GM21528 (cell line): ENCODE measurements at regions not wholly inside any gene's neighbourhood (a gene's known extent, or its start where the extent isn't known, plus 50 kb on each side); places are given as distances from the start of the nearest gene placed in this dataset.
A peak's percentile ranks its signal among the peaks of the same experiment; 100 is the strongest.
"Not testable (repeated sequence)": the region's sequence is repeated elsewhere in the genome, so short reads cannot be mapped to it uniquely, and the experiment has no call there.

Experiments used
- ATAC-seq: cut with Tn5 transposase; IDR thresholded peaks from one replicate; pipeline ENCODE4 v1.9.1; 2021; ENCODE audit warnings: mild to moderate bottlenecking, moderate library complexity; ENCODE audit not compliant: unreplicated experiment, low FRiP score

- no peak for ATAC-seq
Measured at GRCh38 chr2:128663371-128664050, 344.8 kb upstream of the HS6ST1 start.

DNA sequence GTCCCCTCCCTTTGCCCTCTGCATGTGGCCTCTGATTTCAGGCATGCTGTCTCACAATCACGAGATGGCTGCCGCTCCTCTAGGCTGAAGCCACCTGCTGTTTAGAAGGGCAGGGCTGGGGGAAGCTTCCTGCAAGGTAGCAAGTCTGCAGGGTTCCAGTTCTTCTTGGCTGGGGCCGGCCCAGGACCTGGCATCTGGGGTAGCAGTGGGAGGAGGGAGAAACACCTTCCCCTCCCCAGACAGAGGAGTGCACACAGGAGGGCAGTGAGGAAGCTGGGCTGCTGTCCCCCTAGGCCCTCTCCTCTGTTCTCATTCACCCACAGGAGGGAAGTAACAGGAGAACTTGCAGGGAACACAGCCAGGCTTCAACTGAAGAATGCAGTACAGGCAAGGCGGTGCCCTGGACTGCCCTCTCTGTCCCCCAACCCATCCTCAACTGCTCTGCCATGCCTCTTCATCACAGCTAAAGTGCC is 345.9 kb upstream of the HS6ST1 start:
- no peak for ATAC-seq

GRCh38 chr2:128665113-128665512 is 346.4 kb upstream of the HS6ST1 start:
- no peak for ATAC-seq

DNA sequence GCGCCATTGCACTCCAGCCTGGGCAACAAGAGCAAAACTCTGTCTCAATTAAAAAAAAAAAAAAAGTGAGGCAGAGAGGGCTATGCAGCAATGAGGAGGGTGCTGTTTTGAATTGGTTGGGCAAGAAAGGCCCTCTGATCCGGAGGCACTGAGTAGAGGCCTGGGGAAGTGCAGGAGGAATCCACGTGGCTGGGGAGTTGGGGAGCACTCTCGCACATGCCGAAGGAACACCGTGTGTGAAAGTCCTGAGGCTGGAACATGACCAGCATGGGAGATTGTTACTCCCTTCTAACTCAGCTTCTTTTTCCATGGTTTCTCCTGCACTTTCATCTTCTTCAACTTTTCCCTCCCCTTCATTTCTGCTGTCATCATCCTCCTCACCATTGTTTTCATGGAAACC is 347.9 kb upstream of the HS6ST1 start:
- no peak for ATAC-seq

- no peak for ATAC-seq
Measured at GRCh38 chr2:128667391-128667790, 348.7 kb upstream of the HS6ST1 start.

DNA sequence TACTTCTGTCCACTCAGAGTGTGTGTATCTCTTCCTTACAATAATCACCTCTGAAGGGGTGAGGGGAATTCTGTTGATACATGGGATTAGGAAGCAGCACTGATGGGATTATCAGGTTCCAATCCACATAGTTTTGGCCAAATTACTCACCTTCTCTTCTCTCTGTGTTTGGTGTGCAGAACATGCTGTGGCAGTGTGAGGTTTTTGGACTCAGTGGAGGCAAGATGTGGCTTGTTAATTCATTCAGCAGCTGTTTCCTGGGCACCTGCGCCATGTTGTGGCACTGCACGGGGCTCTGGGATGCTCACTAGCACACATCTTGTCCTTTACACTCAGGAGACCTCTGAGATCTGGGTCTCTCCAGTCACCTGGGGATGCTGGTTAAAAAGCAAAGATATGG is 350.3 kb upstream of the HS6ST1 start:
- ATAC-seq = no peak

DNA sequence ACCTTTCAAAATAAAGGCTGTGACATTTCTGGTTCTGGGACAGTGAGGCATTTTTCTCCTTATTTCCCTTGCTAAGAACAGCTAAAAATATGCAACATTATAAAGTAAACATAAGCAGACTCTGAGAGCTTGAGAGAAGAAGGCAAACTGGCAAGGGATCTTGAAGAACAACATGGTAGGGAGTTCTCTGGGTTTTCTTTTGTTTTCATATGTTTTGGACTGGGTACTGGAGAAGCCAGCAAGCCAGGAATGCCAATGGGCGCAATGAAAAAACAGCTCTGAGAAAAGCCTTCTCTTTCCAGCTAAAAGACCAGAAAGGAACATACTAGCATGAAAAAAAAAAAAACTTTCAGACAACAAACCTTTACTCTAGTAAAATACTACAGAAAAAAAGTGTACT is 351.4 kb upstream of the HS6ST1 start:
- no peak for ATAC-seq

DNA sequence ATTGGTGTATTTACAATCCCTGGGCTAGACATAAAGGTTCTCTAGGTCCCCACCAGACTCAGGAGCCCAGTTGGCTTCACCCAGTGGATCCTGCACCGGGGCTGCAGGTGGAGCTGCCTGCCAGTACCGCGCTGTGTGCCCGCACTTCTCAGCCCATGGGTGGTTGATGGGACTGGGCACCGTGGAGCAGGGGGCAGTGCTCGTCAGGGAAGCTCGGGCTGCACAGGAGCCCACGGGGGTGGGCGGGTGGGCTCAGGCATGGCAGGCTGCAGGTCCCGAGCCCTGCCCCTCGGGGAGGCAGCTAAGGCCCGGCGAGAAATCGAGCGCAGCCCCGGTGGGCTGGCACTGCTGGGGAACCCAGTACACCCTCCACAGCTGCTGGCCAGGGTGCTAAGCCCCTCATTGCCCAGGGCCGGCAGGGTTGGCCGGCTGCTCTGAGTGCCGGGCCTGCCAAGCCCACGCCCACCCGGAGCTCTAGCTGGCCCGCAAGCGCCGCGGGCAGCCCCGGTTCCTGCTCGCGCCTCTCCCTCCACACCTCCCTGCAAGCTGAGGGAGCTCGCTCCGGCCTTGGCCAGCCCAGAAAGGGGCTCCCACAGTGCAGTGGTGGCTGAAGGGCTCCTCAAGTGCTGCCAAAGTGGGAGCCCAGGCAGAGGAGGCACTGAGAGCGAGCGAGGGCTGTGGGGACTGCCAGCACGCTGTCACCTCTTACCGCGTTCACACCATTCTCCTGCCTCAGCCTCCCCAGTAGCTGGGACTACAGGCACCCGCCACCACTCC is 353.5 kb upstream of the HS6ST1 start:
- ATAC-seq = not testable (repeated sequence)

DNA sequence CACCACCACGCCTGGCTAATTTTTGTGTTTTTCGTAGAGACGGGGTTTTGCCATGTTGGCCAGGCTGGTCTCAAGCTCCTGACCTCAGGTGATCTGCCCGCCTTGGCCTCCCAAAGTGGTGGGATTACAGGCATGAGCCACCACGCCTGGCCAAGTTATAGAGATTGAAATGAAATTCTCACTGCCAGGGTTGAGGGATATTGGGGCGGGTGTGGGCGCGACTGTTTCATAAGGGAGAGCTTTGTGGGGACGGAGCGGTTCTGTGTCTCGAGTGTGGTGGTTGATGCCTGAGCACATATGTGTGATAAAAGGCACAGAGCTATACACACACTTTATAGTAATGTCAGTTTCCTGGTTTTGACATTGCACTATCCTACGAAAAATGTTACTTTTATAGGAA is 361.0 kb upstream of the HS6ST1 start:
- ATAC-seq = not testable (repeated sequence)

DNA sequence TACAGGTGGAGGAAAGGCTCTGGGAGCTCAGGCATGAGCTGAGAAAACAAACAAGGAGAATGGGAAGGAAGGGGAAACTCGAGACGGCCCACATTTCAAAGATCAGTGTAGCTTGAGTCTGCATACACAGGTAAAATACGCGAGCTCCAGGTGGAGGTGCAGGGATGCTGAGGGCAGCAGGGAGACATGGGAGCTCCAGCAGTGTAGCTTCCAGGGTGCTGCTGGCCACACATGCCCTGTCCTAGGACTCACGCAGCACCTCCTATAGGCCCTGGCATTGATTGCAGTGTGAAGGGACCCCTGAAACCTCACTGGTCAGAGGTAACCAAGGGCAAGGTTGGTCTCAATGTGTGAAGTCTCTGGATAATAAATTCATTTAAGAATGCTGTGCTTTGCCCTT is 362.8 kb upstream of the HS6ST1 start:
- no peak for ATAC-seq

GRCh38 chr2:128682266-128682665 is 363.6 kb upstream of the HS6ST1 start:
- no peak for ATAC-seq

GRCh38 chr2:128682729-128683284 is 364.1 kb upstream of the HS6ST1 start:
- ATAC-seq = no peak

GRCh38 chr2:128684523-128684922 is 365.9 kb upstream of the HS6ST1 start:
- no peak for ATAC-seq

DNA sequence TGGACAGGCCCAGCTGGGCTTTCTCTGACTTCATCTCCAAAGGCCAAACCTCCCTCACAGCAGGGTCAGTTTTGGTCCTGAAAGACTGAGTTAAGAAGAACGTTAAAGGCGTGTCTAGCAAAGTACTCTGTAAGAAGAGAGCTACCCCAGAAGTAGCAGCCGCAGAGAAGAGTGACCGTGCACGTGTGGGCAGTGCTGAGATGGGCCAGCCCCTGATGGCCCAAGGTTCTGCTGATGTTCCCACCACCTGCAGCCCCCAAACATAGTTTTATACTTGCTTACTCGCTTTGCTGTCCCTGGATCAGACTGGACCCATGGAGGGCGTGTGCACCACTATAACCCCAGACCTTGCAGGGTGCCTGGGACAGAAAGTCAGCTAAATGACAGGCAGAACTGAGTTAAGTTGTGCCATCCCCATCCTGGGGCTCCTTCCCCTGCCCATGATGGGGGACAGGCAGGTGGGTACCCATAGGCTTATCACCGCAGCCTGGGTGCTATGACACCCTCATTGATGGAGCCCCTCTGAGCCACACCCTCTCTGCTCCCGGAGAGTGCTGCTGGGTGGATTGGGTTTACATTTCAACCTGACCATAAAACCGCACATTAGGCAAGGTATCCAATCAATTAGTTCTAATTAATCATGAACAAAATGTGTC is 367.3 kb upstream of the HS6ST1 start:
- peak; percentile 41 for ATAC-seq

GRCh38 chr2:128686497-128686859 is 367.8 kb upstream of the HS6ST1 start:
- ATAC-seq = peak; percentile 62

- ATAC-seq = no peak
Measured at GRCh38 chr2:128686881-128687555, 368.4 kb upstream of the HS6ST1 start.

DNA sequence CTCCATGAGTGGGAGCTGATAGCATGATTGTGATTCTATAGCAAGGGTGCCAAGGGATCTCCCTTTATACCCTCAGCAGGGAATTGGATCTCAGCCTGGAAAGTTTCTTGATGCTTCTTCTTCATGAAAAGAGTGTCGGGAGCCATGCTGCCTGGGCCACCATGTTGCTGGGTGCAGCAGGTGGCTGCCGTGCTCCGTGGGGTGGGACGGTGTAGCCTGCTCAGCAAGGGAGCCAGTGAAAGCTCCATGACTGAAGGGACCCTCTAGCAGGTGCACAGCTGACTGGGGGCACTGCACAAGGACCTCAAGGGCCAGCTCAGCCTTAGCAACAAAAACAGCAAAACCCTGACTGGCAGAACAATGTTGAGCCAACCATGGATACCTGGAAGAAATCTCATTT is 368.9 kb upstream of the HS6ST1 start:
- ATAC-seq = no peak

DNA sequence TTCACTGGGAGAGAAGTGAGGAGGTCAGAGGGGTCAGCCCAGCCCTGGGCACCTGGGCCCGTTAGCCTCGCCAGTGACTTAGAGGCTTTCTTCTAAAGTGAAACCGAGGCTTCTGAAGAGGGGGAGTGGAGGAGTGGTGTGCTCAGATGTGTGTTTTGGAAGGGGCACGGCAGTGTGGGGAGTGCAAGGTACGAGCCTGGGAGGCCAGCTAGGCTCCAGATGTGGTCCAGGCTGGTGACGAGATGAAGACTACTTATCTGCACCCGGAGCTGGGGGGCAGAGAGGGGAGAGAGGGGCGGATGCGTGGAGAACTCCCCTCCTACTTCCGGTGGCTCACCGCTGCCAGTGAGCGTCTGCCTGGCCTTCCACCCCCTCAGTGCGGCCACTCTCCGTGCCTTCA is 371.3 kb upstream of the HS6ST1 start:
- no peak for ATAC-seq

DNA sequence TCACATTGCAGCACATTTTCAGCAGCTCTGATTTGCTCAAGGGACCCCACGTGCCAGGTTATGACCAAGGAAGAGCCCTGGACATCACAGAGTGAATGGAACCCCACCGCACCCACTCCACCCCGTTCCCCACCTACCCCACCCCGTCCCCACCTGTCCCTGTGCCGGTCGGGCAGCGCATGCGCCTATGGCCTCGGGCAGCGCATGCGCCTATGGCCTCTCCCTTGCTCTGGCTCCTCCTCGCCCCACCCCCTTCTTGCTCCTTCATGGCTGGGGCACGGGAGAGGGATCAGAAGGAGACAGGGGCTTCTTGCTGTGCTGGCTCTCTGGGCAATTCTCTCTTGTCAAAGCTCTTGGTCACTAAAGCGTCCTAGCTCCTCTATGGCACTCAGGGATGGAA is 371.8 kb upstream of the HS6ST1 start:
- no peak for ATAC-seq

- no peak for ATAC-seq
Measured at GRCh38 chr2:128690869-128691268, 372.2 kb upstream of the HS6ST1 start.

DNA sequence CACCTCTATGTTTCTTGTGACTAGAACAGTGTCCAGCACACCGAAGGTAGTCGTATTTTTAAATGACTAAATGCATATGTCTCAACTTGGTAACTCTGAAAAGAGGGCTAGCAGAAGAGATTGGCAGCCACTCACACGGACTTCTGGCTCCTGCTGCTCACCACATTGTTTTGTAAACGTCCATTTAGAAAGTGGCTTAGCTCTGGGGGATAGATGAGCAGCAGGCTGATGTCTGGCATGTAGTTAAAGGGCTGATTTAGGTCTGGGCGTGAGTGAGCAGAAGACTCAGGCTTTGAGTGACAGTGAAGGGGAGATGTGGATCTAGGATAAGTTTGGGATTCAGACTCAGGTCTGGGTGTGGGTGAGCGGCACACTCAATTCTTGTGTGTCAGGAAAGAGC is 372.9 kb upstream of the HS6ST1 start:
- no peak for ATAC-seq
